Choroid plexus epithelial cell (primary cell): ENCODE measurements at regions not wholly inside any gene's neighbourhood (a gene's known extent, or its start where the extent isn't known, plus 50 kb on each side); places are given as distances from the start of the nearest gene placed in this dataset.
A peak's percentile ranks its signal among the peaks of the same experiment; 100 is the strongest.

Experiments used
- DNase-seq: peaks from one replicate; pipeline ENCODE4 v3.0.0-alpha.2; 2010; ENCODE audit warnings: low read depth
- H3K4me3 ChIP-seq: 2 replicates; pipeline ENCODE4 v1.5.1; 2011; ENCODE audit warnings: low read depth, mild to moderate bottlenecking, control low read depth, low read length, moderate library complexity
- TF ChIP-seq, protein P1 (sequence below): conservative IDR thresholded peaks from 2 replicates; pipeline ENCODE4 v1.5.1; 2011; ENCODE audit warnings: low read depth, mild to moderate bottlenecking, control low read depth, inconsistent platforms, low read length, moderate library complexity

DNA sequence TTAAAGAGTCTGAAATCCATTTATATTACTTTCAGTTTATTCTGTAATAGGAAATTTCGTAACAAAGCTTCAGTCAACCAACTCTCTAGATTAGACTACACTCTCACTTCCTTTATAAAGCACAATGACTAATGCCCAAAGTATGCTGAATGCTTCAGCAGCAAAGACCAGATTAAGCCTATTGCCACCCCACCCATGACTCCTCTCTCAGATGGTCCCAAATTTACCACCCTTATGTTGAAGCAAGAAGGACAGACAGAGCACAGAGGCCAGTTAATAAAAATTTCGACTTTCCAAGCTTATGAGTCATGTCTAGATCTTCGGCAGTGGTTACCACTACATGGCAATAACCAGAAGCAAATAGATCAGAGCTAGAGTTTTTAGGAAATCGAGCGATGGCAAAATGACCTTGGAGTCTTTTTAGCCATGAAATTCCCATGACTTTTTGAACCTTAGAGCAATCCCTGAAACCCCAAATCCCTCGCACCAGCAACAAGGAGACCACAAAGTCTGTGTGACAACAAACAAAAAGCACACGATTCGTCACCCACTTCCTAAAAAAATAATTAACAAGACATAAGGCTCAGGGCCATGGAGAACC is 287.8 kb upstream of the RASA1 start:
- TF ChIP-seq, protein P1, sequence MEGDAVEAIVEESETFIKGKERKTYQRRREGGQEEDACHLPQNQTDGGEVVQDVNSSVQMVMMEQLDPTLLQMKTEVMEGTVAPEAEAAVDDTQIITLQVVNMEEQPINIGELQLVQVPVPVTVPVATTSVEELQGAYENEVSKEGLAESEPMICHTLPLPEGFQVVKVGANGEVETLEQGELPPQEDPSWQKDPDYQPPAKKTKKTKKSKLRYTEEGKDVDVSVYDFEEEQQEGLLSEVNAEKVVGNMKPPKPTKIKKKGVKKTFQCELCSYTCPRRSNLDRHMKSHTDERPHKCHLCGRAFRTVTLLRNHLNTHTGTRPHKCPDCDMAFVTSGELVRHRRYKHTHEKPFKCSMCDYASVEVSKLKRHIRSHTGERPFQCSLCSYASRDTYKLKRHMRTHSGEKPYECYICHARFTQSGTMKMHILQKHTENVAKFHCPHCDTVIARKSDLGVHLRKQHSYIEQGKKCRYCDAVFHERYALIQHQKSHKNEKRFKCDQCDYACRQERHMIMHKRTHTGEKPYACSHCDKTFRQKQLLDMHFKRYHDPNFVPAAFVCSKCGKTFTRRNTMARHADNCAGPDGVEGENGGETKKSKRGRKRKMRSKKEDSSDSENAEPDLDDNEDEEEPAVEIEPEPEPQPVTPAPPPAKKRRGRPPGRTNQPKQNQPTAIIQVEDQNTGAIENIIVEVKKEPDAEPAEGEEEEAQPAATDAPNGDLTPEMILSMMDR = no peak
- H3K4me3 ChIP-seq = no peak overlapping the region
- DNase-seq = peak; percentile 85

DNA sequence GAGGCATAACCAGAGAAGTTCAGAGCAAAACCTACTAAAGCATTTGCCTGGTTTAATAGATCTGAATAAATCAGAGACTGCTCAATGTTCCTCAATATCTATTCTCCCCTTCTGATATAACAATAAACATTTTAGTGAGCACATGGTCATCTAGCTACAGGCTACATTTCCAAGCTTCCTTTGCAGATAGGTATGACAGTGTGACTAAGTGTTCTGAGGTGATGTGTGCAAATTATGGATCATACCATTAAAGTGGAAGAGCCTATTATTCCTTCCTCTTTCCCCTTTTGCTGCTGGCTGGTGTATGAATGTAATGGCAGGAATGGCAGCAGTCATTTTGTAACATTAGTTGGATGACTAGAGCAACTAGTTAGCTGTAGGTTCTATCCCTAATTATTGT is 285.8 kb upstream of the RASA1 start:
- TF ChIP-seq, protein P1 = no peak
- no peak overlapping the region for H3K4me3 ChIP-seq
- DNase-seq = no peak

DNA sequence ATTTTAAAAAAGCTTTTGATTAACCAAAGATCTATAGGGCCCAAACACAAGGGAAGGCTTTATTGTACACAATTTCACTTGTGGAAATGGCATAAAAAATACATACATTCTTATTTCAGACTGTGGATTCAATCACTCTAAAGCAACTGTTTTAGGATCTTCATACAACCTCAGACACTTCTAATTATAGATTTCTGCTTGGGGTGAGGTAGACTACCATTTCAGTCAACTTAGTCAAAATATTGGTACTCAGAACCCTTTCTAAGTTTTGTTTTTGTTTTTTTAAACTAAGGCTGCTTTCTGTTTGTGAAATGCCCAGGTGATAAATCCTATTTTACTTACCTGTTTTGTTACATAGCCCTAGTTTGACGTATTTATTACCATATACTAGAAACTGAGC is 284.5 kb upstream of the RASA1 start:
- no peak for DNase-seq
- TF ChIP-seq, protein P1 = no peak
- no peak overlapping the region for H3K4me3 ChIP-seq

DNA sequence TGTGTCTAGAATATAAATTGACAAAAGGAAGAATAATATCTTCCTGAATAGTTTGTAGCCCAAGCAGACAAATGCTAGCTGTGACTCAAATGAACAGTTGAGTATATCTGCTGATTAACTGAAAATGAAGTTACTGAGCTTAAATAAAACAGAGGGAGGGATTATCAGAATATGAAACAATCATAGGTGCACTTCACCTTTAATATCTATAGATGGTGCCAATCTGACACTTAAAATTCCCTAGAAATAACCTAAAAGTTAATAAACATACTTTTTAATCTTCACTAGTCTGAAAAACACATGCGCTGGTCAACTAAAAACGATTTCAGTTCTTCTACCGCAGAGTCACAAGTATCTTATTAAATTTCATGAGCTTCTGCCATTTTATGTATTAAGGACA is 280.8 kb upstream of the RASA1 start:
- no peak for DNase-seq
- TF ChIP-seq, protein P1 = no peak
- H3K4me3 ChIP-seq = no peak overlapping the region

DNA sequence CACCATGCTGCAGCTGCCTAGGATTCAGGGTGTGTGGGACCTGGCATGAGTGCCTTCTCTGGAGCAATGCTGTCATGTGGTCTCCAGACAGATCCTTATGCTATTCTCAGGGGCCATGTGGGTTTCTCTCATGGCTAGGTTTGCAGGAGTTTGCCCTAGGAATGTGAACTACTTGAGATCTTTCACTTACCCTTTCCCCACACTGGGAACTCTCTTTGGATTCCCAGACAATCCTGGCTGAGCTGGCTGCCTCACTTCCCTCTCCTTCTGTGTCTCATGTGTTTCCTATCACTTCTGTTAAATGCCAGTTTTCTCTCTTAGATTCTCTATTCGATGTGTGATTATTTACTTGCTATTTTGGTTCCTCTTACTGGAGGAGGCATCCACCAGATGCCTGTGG is 270.2 kb upstream of the RASA1 start:
- peak; percentile 21 for DNase-seq
- TF ChIP-seq, protein P1 = no peak
- H3K4me3 ChIP-seq = no peak overlapping the region

DNA sequence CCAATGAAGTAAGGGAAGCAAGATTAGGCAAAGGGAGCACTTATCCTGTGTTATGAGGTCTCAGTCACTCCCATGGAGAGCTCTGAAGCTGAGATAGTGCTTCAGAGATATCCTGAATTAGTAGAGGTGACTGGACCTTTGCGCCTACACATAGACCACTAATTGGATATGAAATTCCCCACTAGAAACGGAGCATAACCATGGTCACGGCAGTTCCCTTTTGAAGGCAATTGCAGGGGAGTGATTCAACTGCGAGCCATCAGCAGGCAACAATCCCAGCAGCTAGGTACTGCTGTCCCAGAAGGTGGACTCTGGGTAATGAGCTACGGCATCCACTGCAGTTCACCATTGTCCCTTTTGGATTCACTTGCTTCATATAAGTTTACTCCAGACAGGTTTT is 267.7 kb upstream of the RASA1 start:
- TF ChIP-seq, protein P1 = no peak
- no peak for DNase-seq
- H3K4me3 ChIP-seq = no peak overlapping the region

DNA sequence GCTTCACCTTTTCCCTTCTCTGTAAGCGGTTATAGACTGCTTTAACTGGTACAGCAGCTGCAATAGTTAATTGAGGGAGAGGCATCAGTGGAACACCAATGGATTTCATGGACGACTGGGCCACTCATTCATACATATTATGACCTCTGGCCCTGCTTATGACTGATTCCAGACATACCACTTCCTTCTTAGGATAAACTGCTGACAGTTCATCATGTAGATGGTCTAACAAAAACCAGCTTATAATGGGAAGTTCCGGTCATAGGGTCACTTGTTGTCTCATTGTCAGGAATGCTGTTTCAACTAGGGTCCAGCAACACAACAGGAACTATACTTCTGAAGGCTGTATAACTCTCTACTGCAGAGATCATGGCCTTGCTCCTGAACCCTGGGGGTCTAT is 265.2 kb upstream of the RASA1 start:
- TF ChIP-seq, protein P1 = no peak
- peak; percentile 43 for DNase-seq
- H3K4me3 ChIP-seq = no peak overlapping the region
